ENCODE measurements at regions not wholly inside any gene's neighbourhood (a gene's known extent, or its start where the extent isn't known, plus 50 kb on each side); places are given as distances from the start of the nearest gene placed in this dataset.
A peak's percentile ranks its signal among the peaks of the same experiment; 100 is the strongest.

DNA sequence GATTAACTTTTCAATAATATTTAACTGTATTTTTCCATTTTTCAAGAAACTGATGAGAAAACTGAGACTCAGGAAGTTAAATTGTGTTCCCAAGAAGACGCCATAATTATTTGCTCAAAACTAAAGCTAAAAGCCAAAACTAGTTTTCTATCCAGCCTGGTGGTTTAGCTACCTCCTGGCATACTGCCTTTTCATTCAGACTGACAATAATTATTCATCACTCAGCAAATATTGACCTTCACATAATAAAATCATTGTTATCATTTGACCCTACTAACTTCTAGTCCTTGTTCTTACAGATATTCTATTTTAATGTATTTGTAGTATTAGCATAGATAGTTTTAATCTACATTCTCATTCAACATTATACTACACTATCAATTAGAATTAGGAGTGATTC is 210.6 kb upstream of the GADL1 start:
- Histone ChIP-seq H3K36me3 (ENCODE audit: low read depth) (no peaks in the 10 kb centered on the region), H3K4me3 (no peak overlapping the region), H3K9me2 (ENCODE audit: insufficient read depth) (no peaks in the 10 kb centered on the region), H3K27ac (no peak overlapping the region), H3F3A (ENCODE audit: insufficient read depth, low read depth) (no peaks in the 10 kb centered on the region), H2AFZ (no peak overlapping the region), H3K27me3 (ENCODE audit: insufficient read depth, low read depth) (no peaks in the 10 kb centered on the region), H4K20me1 (ENCODE audit: insufficient read depth) (no peaks in the 10 kb centered on the region), H3K79me2 (ENCODE audit: low read depth) (no peaks in the 10 kb centered on the region), H3K4me2 (no peak overlapping the region), H3K4me1 (replicated peaks; ENCODE audit: insufficient read depth) (no peaks in the 10 kb centered on the region), H3K9me3 (ENCODE audit: insufficient read depth, low read depth) (no peaks in the 10 kb centered on the region)
- DNase-seq = no peak
- no TSS peak for BruUV-seq (replicated peaks)
- TF ChIP-seq, protein P1, sequence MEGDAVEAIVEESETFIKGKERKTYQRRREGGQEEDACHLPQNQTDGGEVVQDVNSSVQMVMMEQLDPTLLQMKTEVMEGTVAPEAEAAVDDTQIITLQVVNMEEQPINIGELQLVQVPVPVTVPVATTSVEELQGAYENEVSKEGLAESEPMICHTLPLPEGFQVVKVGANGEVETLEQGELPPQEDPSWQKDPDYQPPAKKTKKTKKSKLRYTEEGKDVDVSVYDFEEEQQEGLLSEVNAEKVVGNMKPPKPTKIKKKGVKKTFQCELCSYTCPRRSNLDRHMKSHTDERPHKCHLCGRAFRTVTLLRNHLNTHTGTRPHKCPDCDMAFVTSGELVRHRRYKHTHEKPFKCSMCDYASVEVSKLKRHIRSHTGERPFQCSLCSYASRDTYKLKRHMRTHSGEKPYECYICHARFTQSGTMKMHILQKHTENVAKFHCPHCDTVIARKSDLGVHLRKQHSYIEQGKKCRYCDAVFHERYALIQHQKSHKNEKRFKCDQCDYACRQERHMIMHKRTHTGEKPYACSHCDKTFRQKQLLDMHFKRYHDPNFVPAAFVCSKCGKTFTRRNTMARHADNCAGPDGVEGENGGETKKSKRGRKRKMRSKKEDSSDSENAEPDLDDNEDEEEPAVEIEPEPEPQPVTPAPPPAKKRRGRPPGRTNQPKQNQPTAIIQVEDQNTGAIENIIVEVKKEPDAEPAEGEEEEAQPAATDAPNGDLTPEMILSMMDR (conservative IDR thresholded peaks at IDR 0.05) = no peak
- no peak for TF ChIP-seq EZH2 (IDR thresholded peaks at IDR 0.05; ENCODE audit: low read depth)
- intact Hi-C loops (cut with micrococcal nuclease; ENCODE audit: unreplicated experiment) = no loop called here
- POLR2A ChIA-PET (ENCODE audit: unreplicated experiment) = interaction anchor here (0.7 kb wide), 1 partner anchor 428 kb away, joined by 5 read pairs; the partner anchor contains the start of gene STT3B
- CTCF ChIA-PET = no interaction called here

DNA sequence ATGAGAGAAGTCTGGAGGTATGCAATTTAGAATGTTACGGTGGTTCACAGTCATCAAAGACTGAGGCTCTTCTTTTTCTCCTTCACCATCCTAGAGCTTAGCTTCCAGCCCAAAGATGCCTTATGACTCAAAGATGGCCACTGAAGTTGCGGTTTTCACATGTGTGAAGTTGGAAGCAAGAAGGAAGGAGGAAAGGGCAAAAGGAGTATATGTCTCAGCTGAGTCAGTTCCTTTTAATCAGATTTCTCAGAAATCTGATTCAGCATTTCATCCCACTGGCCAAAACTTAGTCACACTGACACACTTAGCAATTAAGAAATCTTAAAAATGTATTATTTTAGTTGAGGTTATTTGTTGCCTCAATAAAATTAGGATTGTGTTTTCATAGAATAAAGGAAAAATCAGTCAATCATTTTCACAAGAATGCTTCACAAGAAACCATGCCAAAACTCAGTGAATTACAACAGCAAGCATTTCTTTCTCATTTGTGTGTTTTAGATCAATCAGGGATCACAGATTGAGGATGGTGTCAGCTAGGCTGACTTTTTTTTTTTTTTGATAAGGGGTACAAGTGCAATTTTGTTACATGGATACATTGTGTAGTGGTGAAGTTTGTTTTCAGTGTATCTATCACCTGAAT is 211.1 kb upstream of the GADL1 start:
- no peaks in the 10 kb centered on the region for H4K20me1 ChIP-seq (ENCODE audit: insufficient read depth)
- no peak for TF ChIP-seq EZH2 (IDR thresholded peaks at IDR 0.05; ENCODE audit: low read depth)
- TF ChIP-seq, protein P1 (conservative IDR thresholded peaks at IDR 0.05) = no peak
- intact Hi-C loops (cut with micrococcal nuclease; ENCODE audit: unreplicated experiment) = no loop called here
- H3K4me1 ChIP-seq (replicated peaks; ENCODE audit: insufficient read depth) = no peaks in the 10 kb centered on the region
- H3K27ac ChIP-seq = no peak overlapping the region
- H3K27me3 ChIP-seq (ENCODE audit: insufficient read depth, low read depth) = no peaks in the 10 kb centered on the region
- H3K4me2 ChIP-seq = no peak overlapping the region
- no peaks in the 10 kb centered on the region for H3K9me3 ChIP-seq (ENCODE audit: insufficient read depth, low read depth)
- ChIA-PET CTCF (no interaction called here), POLR2A (ENCODE audit: unreplicated experiment) (interaction anchor here (0.7 kb wide), 1 partner anchor 427 kb away, joined by 5 read pairs; the partner anchor contains the start of gene STT3B)
- no peaks in the 10 kb centered on the region for H3K9me2 ChIP-seq (ENCODE audit: insufficient read depth)
- no TSS peak for BruUV-seq (replicated peaks)
- no peaks in the 10 kb centered on the region for H3K36me3 ChIP-seq (ENCODE audit: low read depth)
- no peaks in the 10 kb centered on the region for H3K79me2 ChIP-seq (ENCODE audit: low read depth)
- H2AFZ ChIP-seq = no peak overlapping the region
- DNase-seq = peak in 1 of 2 experiments; percentile 5
- no peak overlapping the region for H3K4me3 ChIP-seq
- no peaks in the 10 kb centered on the region for H3F3A ChIP-seq (ENCODE audit: insufficient read depth, low read depth)

GRCh38 chr3:31106204-31106603 is 211.7 kb upstream of the GADL1 start:
- H3K9me2 ChIP-seq (ENCODE audit: insufficient read depth) = no peaks in the 10 kb centered on the region
- ChIA-PET POLR2A (ENCODE audit: unreplicated experiment) (no interaction called here), CTCF (no interaction called here)
- no peaks in the 10 kb centered on the region for H3K79me2 ChIP-seq (ENCODE audit: low read depth)
- no peak overlapping the region for H2AFZ ChIP-seq
- H3K27ac ChIP-seq = no peak overlapping the region
- no peaks in the 10 kb centered on the region for H3F3A ChIP-seq (ENCODE audit: insufficient read depth, low read depth)
- intact Hi-C loops (cut with micrococcal nuclease; ENCODE audit: unreplicated experiment) = no loop called here
- no peaks in the 10 kb centered on the region for H4K20me1 ChIP-seq (ENCODE audit: insufficient read depth)
- H3K4me3 ChIP-seq = no peak overlapping the region
- no peaks in the 10 kb centered on the region for H3K9me3 ChIP-seq (ENCODE audit: insufficient read depth, low read depth)
- H3K27me3 ChIP-seq (ENCODE audit: insufficient read depth, low read depth) = no peaks in the 10 kb centered on the region
- no peaks in the 10 kb centered on the region for H3K4me1 ChIP-seq (replicated peaks; ENCODE audit: insufficient read depth)
- no peak overlapping the region for H3K4me2 ChIP-seq
- no TSS peak for BruUV-seq (replicated peaks)
- TF ChIP-seq, protein P1 (conservative IDR thresholded peaks at IDR 0.05) = no peak
- TF ChIP-seq EZH2 (IDR thresholded peaks at IDR 0.05; ENCODE audit: low read depth) = no peak
- H3K36me3 ChIP-seq (ENCODE audit: low read depth) = no peaks in the 10 kb centered on the region
- DNase-seq = peak in 1 of 2 experiments; percentile 9
